OCI-LY7 (cell line): ENCODE measurements at regions not wholly inside any gene's neighbourhood (a gene's known extent, or its start where the extent isn't known, plus 50 kb on each side); places are given as distances from the start of the nearest gene placed in this dataset.

Experiments
- CTCF ChIP-seq: fragments of 200-600 bp; sonication (generic); conservative IDR thresholded peaks from 2 replicates; pipeline ENCODE4 v1.5.1; 2014; ENCODE audit warnings: mild to moderate bottlenecking, antibody characterized with exemption, low read length, moderate library complexity, mixed read lengths
- EZH2phosphoT487 ChIP-seq: fragments of 200-600 bp; sonication (generic); IDR thresholded peaks from 2 replicates; pipeline ENCODE4 v1.6.1; 2018; ENCODE audit warnings: low read depth, borderline replicate concordance, mild to moderate bottlenecking, mixed run types, antibody characterized with exemption, low read length, moderate library complexity, mixed read lengths

GRCh38 chr12:58206876-58207275 is 265.5 kb downstream of the ATP23 start:
- TF ChIP-seq CTCF (no peak), EZH2phosphoT487 (no peak)
